H9 (cell line): ENCODE measurements at regions not wholly inside any gene's neighbourhood (a gene's known extent, or its start where the extent isn't known, plus 50 kb on each side); places are given as distances from the start of the nearest gene placed in this dataset.

Experiments
- DNase-seq: peaks from one replicate; pipeline ENCODE4 v3.0.0-alpha.2; 2017
- H2AFZ ChIP-seq: one replicate; pipeline ENCODE4 v1.6.1; 2013; ENCODE audit warnings: mild to moderate bottlenecking, low read length, control low read depth, moderate library complexity
- H2AK5ac ChIP-seq: 2 replicates; pipeline ENCODE4 v1.6.1; 2013; ENCODE audit warnings: low read length, control low read depth, mixed read lengths; ENCODE audit not compliant: insufficient read length
- H2BK120ac ChIP-seq: one replicate; pipeline ENCODE4 v1.6.1; 2013; ENCODE audit warnings: low read depth, mild to moderate bottlenecking, low read length, control low read depth, inconsistent platforms; ENCODE audit not compliant: poor library complexity, severe bottlenecking
- H2BK12ac ChIP-seq: 2 replicates; pipeline ENCODE4 v1.6.1; 2013; ENCODE audit warnings: low read length, control low read depth, mixed read lengths, low read depth; ENCODE audit not compliant: insufficient read length
- H2BK15ac ChIP-seq: 2 replicates; pipeline ENCODE4 v1.6.1; 2013; ENCODE audit warnings: low read depth, low read length, control low read depth
- H2BK20ac ChIP-seq: one replicate; pipeline ENCODE4 v1.6.1; 2013; ENCODE audit warnings: low read depth, mild to moderate bottlenecking, low read length, control low read depth, inconsistent platforms; ENCODE audit not compliant: poor library complexity, severe bottlenecking
- H2BK5ac ChIP-seq: 2 replicates; pipeline ENCODE4 v1.6.1; 2013; ENCODE audit warnings: low read length, control low read depth, mixed read lengths; ENCODE audit not compliant: insufficient read length
- H3K14ac ChIP-seq: 2 replicates; pipeline ENCODE4 v1.6.1; 2013; ENCODE audit warnings: low read length, control low read depth; ENCODE audit not compliant: insufficient read depth
- H3K18ac ChIP-seq: 2 replicates; pipeline ENCODE4 v1.6.1; 2013; ENCODE audit warnings: low read depth, mild to moderate bottlenecking, mixed read lengths, low read length, control low read depth; ENCODE audit not compliant: insufficient read length
- H3K23ac ChIP-seq: 2 replicates; pipeline ENCODE4 v1.6.1; 2013; ENCODE audit warnings: low read length, control low read depth, mixed read lengths, low read depth; ENCODE audit not compliant: insufficient read length
- H3K23me2 ChIP-seq: 2 replicates; pipeline ENCODE4 v1.6.1; 2013; ENCODE audit warnings: low read depth, mild to moderate bottlenecking, mixed read lengths, low read length, control low read depth; ENCODE audit not compliant: insufficient read length, poor library complexity, severe bottlenecking
- H3K27ac ChIP-seq: 2 replicates; pipeline ENCODE4 v1.5.1; 2013; ENCODE audit warnings: low read length, control low read depth, mixed read lengths, low read depth; ENCODE audit not compliant: insufficient read length
- H3K27me3 ChIP-seq: 2 replicates; pipeline ENCODE4 v1.6.1; 2013; ENCODE audit warnings: low read length, control low read depth, inconsistent platforms; ENCODE audit not compliant: insufficient read depth
- H3K4ac ChIP-seq: 2 replicates; pipeline ENCODE4 v1.6.1; 2013; ENCODE audit warnings: low read depth, mild to moderate bottlenecking, control low read depth, inconsistent platforms, low read length, moderate library complexity
- H3K4me1 ChIP-seq: 2 replicates; pipeline ENCODE4 v1.6.1; 2013; ENCODE audit warnings: low read length, control low read depth, inconsistent platforms; ENCODE audit not compliant: insufficient read depth
- H3K4me2 ChIP-seq: 2 replicates; pipeline ENCODE4 v1.6.1; 2013; ENCODE audit warnings: low read length, control low read depth, mixed read lengths; ENCODE audit not compliant: insufficient read length, insufficient read depth
- H3K56ac ChIP-seq: 2 replicates; pipeline ENCODE4 v1.6.1; 2013; ENCODE audit warnings: low read depth, mild to moderate bottlenecking, mixed read lengths, low read length, control low read depth; ENCODE audit not compliant: insufficient read length
- H3K79me1 ChIP-seq: 2 replicates; pipeline ENCODE4 v1.6.1; 2013; ENCODE audit warnings: low read depth, mild to moderate bottlenecking, moderate library complexity, low read length, control low read depth, inconsistent platforms; ENCODE audit not compliant: insufficient read depth, poor library complexity, severe bottlenecking
- H3K79me2 ChIP-seq: 2 replicates; pipeline ENCODE4 v1.6.1; 2013; ENCODE audit warnings: low read length, control low read depth, inconsistent platforms; ENCODE audit not compliant: insufficient read depth
- H3K9ac ChIP-seq: 2 replicates; pipeline ENCODE4 v1.6.1; 2013; ENCODE audit warnings: low read length, control low read depth, mixed read lengths; ENCODE audit not compliant: insufficient read length; ENCODE audit errors: extremely low read depth
- H3K9me3 ChIP-seq: one replicate; pipeline ENCODE4 v1.6.1; 2013; ENCODE audit warnings: low read depth, low read length, inconsistent platforms; ENCODE audit not compliant: control insufficient read depth
- H3T11ph ChIP-seq: one replicate; pipeline ENCODE4 v1.6.1; 2013; ENCODE audit warnings: mild to moderate bottlenecking, low read length, control low read depth, inconsistent platforms
- H4K20me1 ChIP-seq: one replicate; pipeline ENCODE4 v1.6.1; 2013; ENCODE audit not compliant: control insufficient read depth, insufficient read length, insufficient read depth
- H4K5ac ChIP-seq: 2 replicates; pipeline ENCODE4 v1.6.1; 2013; ENCODE audit warnings: low read depth, mild to moderate bottlenecking, mixed read lengths, low read length, control low read depth; ENCODE audit not compliant: insufficient read length
- H4K8ac ChIP-seq: replicated peaks from 2 replicates; pipeline ENCODE4 v1.6.1; 2013; ENCODE audit warnings: low read length, control low read depth, mixed read lengths, low read depth; ENCODE audit not compliant: insufficient read length
- H4K91ac ChIP-seq: 2 replicates; pipeline ENCODE4 v1.6.1; 2013; ENCODE audit warnings: low read depth, mild to moderate bottlenecking, moderate library complexity, mixed read lengths, low read length, control low read depth; ENCODE audit not compliant: insufficient read length
- H3K27ac Mint-ChIP-seq, 3 experiments: 2 replicates in 2 of 3; 3 replicates in 1 of 3; pipeline ENCODE4 v1.8.0; 2020 to 2021; ENCODE audit warnings: mixed read lengths in 3 of 3, mild to moderate bottlenecking in 1 of 3, moderate library complexity in 1 of 3
- H3K27me3 Mint-ChIP-seq: 2 replicates; pipeline ENCODE4 v1.8.0; 2021; ENCODE audit warnings: low read depth, mild to moderate bottlenecking, moderate library complexity, mixed read lengths
- H3K36me3 Mint-ChIP-seq, 3 experiments: 2 replicates in 2 of 3; 3 replicates in 1 of 3; pipeline ENCODE4 v1.8.0; 2020 to 2021; ENCODE audit warnings: low read depth in 3 of 3, mixed read lengths in 3 of 3; ENCODE audit not compliant: insufficient read depth in 1 of 3
- H3K4me1 Mint-ChIP-seq, 2 experiments: 2 replicates each; pipeline ENCODE4 v1.8.0; 2020; ENCODE audit warnings: mixed read lengths in 2 of 2
- H3K4me3 Mint-ChIP-seq, 2 experiments: 2 replicates in 1 of 2; 3 replicates in 1 of 2; pipeline ENCODE4 v1.8.0; 2020 to 2021; ENCODE audit warnings: mild to moderate bottlenecking in 2 of 2, mixed read lengths in 2 of 2, moderate library complexity in 1 of 2
- H3K9me3 Mint-ChIP-seq, 2 experiments: 2 replicates in 1 of 2; 3 replicates in 1 of 2; pipeline ENCODE4 v1.8.0; 2020; ENCODE audit warnings: mild to moderate bottlenecking in 2 of 2, mixed read lengths in 2 of 2, moderate library complexity in 1 of 2
- CTCF ChIP-seq: fragments of 200-600 bp; sonication (generic); conservative IDR thresholded peaks from 3 replicates; pipeline ENCODE4 v1.8.0; 2021; ENCODE audit warnings: antibody characterized with exemption, mild to moderate bottlenecking
- WGBS: extraction: QIAGEN DNeasy Blood & Tissue Kit; methylation state at CpG from one replicate; pipeline ENCODE4 v1.1.7; 2013; ENCODE audit warnings: missing lambda C conversion rate, low lambda C conversion rate, mixed read lengths; ENCODE audit not compliant: insufficient read length; ENCODE audit errors: extremely low coverage; 5-methylcytosine and 5-hydroxymethylcytosine counted together

- no peak overlapping the region for H2BK5ac ChIP-seq
- H3K4ac ChIP-seq, result no peak overlapping the region
- H3K9me3 Mint-ChIP-seq, result no peaks in the 10 kb centered on the region
- H3K23me2 ChIP-seq, result no peaks in the 10 kb centered on the region
- DNase-seq, result no peak
- no peak overlapping the region for H3K4me3 Mint-ChIP-seq
- H3K9me3 ChIP-seq, result no peaks in the 10 kb centered on the region
- no peak overlapping the region for H3K9ac ChIP-seq
- no peaks in the 10 kb centered on the region for H3K27me3 ChIP-seq
- no peak overlapping the region for H3K27ac Mint-ChIP-seq
- no peak overlapping the region for H2BK12ac ChIP-seq
- no peak overlapping the region for H3K14ac ChIP-seq
- no peak for TF ChIP-seq CTCF
- H3K18ac ChIP-seq, result no peak overlapping the region
- no peak overlapping the region for H2AFZ ChIP-seq
- WGBS, result no CpG with 5 or more reads among the region's 1 CpG
- no peaks in the 10 kb centered on the region for H3K4me1 ChIP-seq
- H2AK5ac ChIP-seq, result no peak overlapping the region
- H4K20me1 ChIP-seq, result no peaks in the 10 kb centered on the region
- H3K4me1 Mint-ChIP-seq, result no peaks in the 10 kb centered on the region
- H2BK15ac ChIP-seq, result no peak overlapping the region
- no peak overlapping the region for H4K5ac ChIP-seq
- H2BK20ac ChIP-seq, result no peak overlapping the region
- H3K4me2 ChIP-seq, result no peak overlapping the region
- no peak overlapping the region for H3K56ac ChIP-seq
- H3K79me2 ChIP-seq, result no peaks in the 10 kb centered on the region
- H3K27ac ChIP-seq, result no peak overlapping the region
- no peak overlapping the region for H3T11ph ChIP-seq
- H3K27me3 Mint-ChIP-seq, result no peaks in the 10 kb centered on the region
- H3K79me1 ChIP-seq, result no peaks in the 10 kb centered on the region
- no peak overlapping the region for H4K8ac ChIP-seq
- no peak overlapping the region for H4K91ac ChIP-seq
- no peak overlapping the region for H3K23ac ChIP-seq
- H3K36me3 Mint-ChIP-seq, result no peaks in the 10 kb centered on the region
- no peak overlapping the region for H2BK120ac ChIP-seq
These were observed 1603.7 kb downstream of the PLA2G4A start for GRCh38 chr1:188432427-188432826.
